Endometrium (tissue), 2 donors: ENCODE measurements at regions not wholly inside any gene's neighbourhood (a gene's known extent, or its start where the extent isn't known, plus 50 kb on each side); places are given as distances from the start of the nearest gene placed in this dataset.

Source experiments
- FAIRE-seq: peaks from 2 replicates; lab custom pipeline; 2012; peaks lifted over from hg19 to GRCh38; lab: Jason Lieb, UNC
- donor health status: control.
- donor health status: control.

- no peak for FAIRE-seq
These were observed 197.0 kb downstream of the SIM1 start for GRCh38 chr6:100267721-100268123.

- FAIRE-seq = no peak
These were observed 198.0 kb downstream of the SIM1 start for GRCh38 chr6:100266494-100267401.

GRCh38 chr6:100262086-100262485 is 202.6 kb downstream of the SIM1 start:
- FAIRE-seq = no peak

GRCh38 chr6:100261486-100261885 is 203.2 kb downstream of the SIM1 start:
- no peak for FAIRE-seq

- FAIRE-seq = no peak
These were observed 204.1 kb downstream of the SIM1 start for GRCh38 chr6:100260584-100260983.

GRCh38 chr6:100259865-100260264 is 204.9 kb downstream of the SIM1 start:
- FAIRE-seq = no peak

GRCh38 chr6:100258752-100259151 is 206.0 kb downstream of the SIM1 start:
- FAIRE-seq = no peak

- FAIRE-seq = no peak
These were observed 206.8 kb downstream of the SIM1 start for GRCh38 chr6:100257793-100258395.

- no peak for FAIRE-seq
These were observed 209.0 kb downstream of the SIM1 start for GRCh38 chr6:100255701-100256100.

GRCh38 chr6:100247123-100247522 is 217.6 kb downstream of the SIM1 start:
- no peak for FAIRE-seq

GRCh38 chr6:100246206-100246605 is 218.5 kb downstream of the SIM1 start:
- FAIRE-seq = no peak

- no peak for FAIRE-seq
These were observed 223.9 kb downstream of the SIM1 start for GRCh38 chr6:100240798-100241197.

GRCh38 chr6:100237821-100238220 is 226.9 kb downstream of the SIM1 start:
- FAIRE-seq = no peak

GRCh38 chr6:100236389-100236788 is 228.3 kb downstream of the SIM1 start:
- no peak for FAIRE-seq

GRCh38 chr6:100235631-100236030 is 229.1 kb downstream of the SIM1 start:
- no peak for FAIRE-seq

GRCh38 chr6:100234625-100235024 is 230.1 kb downstream of the SIM1 start:
- no peak for FAIRE-seq

GRCh38 chr6:100232781-100233573 is 231.7 kb downstream of the SIM1 start:
- FAIRE-seq = no peak

GRCh38 chr6:100230953-100231316 is 233.8 kb downstream of the SIM1 start:
- no peak for FAIRE-seq

- FAIRE-seq = no peak
These were observed 234.4 kb downstream of the SIM1 start for GRCh38 chr6:100230115-100230952.

GRCh38 chr6:100229512-100229911 is 235.2 kb downstream of the SIM1 start:
- no peak for FAIRE-seq

- FAIRE-seq = no peak
These were observed 234.9 kb upstream of the MCHR2 start for GRCh38 chr6:100228834-100229441.

GRCh38 chr6:100228437-100228833 is 234.4 kb upstream of the MCHR2 start:
- FAIRE-seq = no peak
